A549 (cell line): ENCODE measurements at regions not wholly inside any gene's neighbourhood (a gene's known extent, or its start where the extent isn't known, plus 50 kb on each side); places are given as distances from the start of the nearest gene placed in this dataset.

Source experiments
- ATAC-seq, 2 experiments: fragments of 200-7000 bp in 1 of 2; fragments of >200 bp in 1 of 2; cut with Nextera tagmentation in 1 of 2; cut with Tn5 transposase in 1 of 2; 3 replicates each; pipeline versions ENCODE4 v1.8.0 to v1.9.1; 2018 to 2020; ENCODE audit warnings: mild to moderate bottlenecking in 1 of 2, moderate library complexity in 1 of 2
- CTCF ChIA-PET: fragments of 300-600 bp; sonication (Branson Sonifier 250); formaldehyde crosslinking; extraction: SDS; loops from one replicate; lab custom pipeline; 2021; ENCODE audit warnings: antibody characterized with exemption, inconsistent platforms; lab: Yijun Ruan, JAX
- POLR2A ChIA-PET: fragments of 350-600 bp; formaldehyde crosslinking; extraction: SDS; loops from one replicate; lab custom pipeline; 2021; ENCODE audit warnings: antibody characterized with exemption, inconsistent platforms; lab: Yijun Ruan, JAX
- DNase-seq, 2 experiments: peaks; one replicate each; pipeline versions ENCODE4 v3.0.0 to v3.0.0-alpha.2; 2011 to 2016; ENCODE audit warnings: low read depth in 1 of 2, low spot score in 1 of 2
- FAIRE-seq: peaks from 2 replicates; lab custom pipeline; 2011; peaks lifted over from hg19 to GRCh38; lab: Jason Lieb, UNC
- H3K27ac ChIP-seq, 2 experiments: fragments of >200 bp; sonication (Bioruptor Twin); formaldehyde crosslinking; 3 replicates each; pipeline ENCODE4 v1.5.1; 2016 to 2017
- H3K4me1 ChIP-seq: fragments of >200 bp; sonication (Bioruptor Twin); formaldehyde crosslinking; 3 replicates; pipeline ENCODE4 v1.6.1; 2016
- H3K4me2 ChIP-seq: fragments of >200 bp; sonication (Bioruptor Twin); formaldehyde crosslinking; 3 replicates; pipeline ENCODE4 v1.6.1; 2016
- H3K4me3 ChIP-seq: fragments of >200 bp; sonication (Bioruptor Twin); formaldehyde crosslinking; 3 replicates; pipeline ENCODE4 v1.5.1; 2016
- H3K9me3 ChIP-seq: fragments of >200 bp; sonication (Bioruptor Twin); formaldehyde crosslinking; 3 replicates; pipeline ENCODE4 v1.6.1; 2016
- CBX2 ChIP-seq: fragments of 200-600 bp; sonication (generic); IDR thresholded peaks from 2 replicates; pipeline ENCODE4 v1.6.1; 2016; ENCODE audit warnings: low read depth, mild to moderate bottlenecking, borderline replicate concordance
- CEBPB ChIP-seq, 2 experiments: fragments of >200 bp in 1 of 2; sonication (Bioruptor Twin) in 1 of 2; formaldehyde crosslinking in 1 of 2; IDR thresholded peaks; 2 replicates each; pipeline ENCODE4 v1.6.1; 2012 to 2016
- CHD4 ChIP-seq: fragments of 200-600 bp; sonication (generic); IDR thresholded peaks from 2 replicates; pipeline ENCODE4 v1.6.1; 2016; ENCODE audit warnings: antibody characterized with exemption, mild to moderate bottlenecking, borderline replicate concordance
- E2F6 ChIP-seq: IDR thresholded peaks from 2 replicates; pipeline ENCODE4 v1.6.1; 2012; ENCODE audit warnings: low read depth, borderline replicate concordance
- EP300 ChIP-seq, 2 experiments: fragments of >200 bp; sonication (Bioruptor Twin); formaldehyde crosslinking; IDR thresholded peaks; 2 replicates in 1 of 2; 3 replicates in 1 of 2; pipeline ENCODE4 v1.6.1; 2016 to 2017
- FOSL2 ChIP-seq, 2 experiments: fragments of 450-650 bp in 1 of 2; fragments of >200 bp in 1 of 2; sonication (Bioruptor Twin) in 1 of 2; formaldehyde crosslinking; IDR thresholded peaks; 2 replicates each; pipeline versions ENCODE4 v1.5.0 to v1.6.1; 2016 to 2020; ENCODE audit warnings: mild to moderate bottlenecking in 1 of 2, moderate library complexity in 1 of 2
- GATA3 ChIP-seq: IDR thresholded peaks from 2 replicates; pipeline ENCODE4 v1.6.1; 2012; ENCODE audit warnings: borderline replicate concordance
- HDAC2 ChIP-seq: fragments of 200-600 bp; sonication (generic); IDR thresholded peaks from 2 replicates; pipeline ENCODE4 v1.6.1; 2016
- HOXB13 ChIP-seq: fragments of 250-450 bp; sonication (Bioruptor Pico); IDR thresholded peaks from 2 replicates; pipeline ENCODE4 v1.5.0; 2020; ENCODE audit warnings: low read depth, mild to moderate bottlenecking, moderate library complexity
- HOXB5 ChIP-seq: fragments of 250-450 bp; sonication (Bioruptor Pico); IDR thresholded peaks from 2 replicates; pipeline ENCODE4 v1.5.0; 2020; ENCODE audit warnings: mild to moderate bottlenecking, moderate library complexity
- MYC ChIP-seq: IDR thresholded peaks from 2 replicates; pipeline ENCODE4 v1.6.1; 2012; ENCODE audit warnings: mild to moderate bottlenecking, inconsistent platforms, low read length, improper control_type of control experiment, borderline replicate concordance
- POLR2A ChIP-seq: IDR thresholded peaks from 2 replicates; pipeline ENCODE4 v1.6.1; 2012; ENCODE audit warnings: mild to moderate bottlenecking, low read length
- RCOR1 ChIP-seq: fragments of 150-350 bp; IDR thresholded peaks from 2 replicates; pipeline ENCODE4 v1.6.1; 2014; ENCODE audit warnings: antibody characterized with exemption, low read length, low read depth
- REST ChIP-seq: fragments of 200-600 bp; sonication (generic); IDR thresholded peaks from 2 replicates; pipeline ENCODE4 v1.6.1; 2016; ENCODE audit warnings: antibody characterized with exemption, mild to moderate bottlenecking, moderate library complexity
- RFX5 ChIP-seq: fragments of 450-650 bp; IDR thresholded peaks from 2 replicates; pipeline ENCODE4 v1.7.1; 2014; ENCODE audit warnings: antibody characterized with exemption, mild to moderate bottlenecking, moderate library complexity
- RNF2 ChIP-seq: fragments of 200-600 bp; sonication (generic); IDR thresholded peaks from 2 replicates; pipeline ENCODE4 v1.6.1; 2016; ENCODE audit warnings: low read depth, mild to moderate bottlenecking, antibody characterized with exemption, moderate library complexity, borderline replicate concordance
- SMC3 ChIP-seq: fragments of >200 bp; sonication (Bioruptor Twin); formaldehyde crosslinking; IDR thresholded peaks from 3 replicates; pipeline ENCODE4 v1.6.1; 2018; ENCODE audit warnings: inconsistent platforms
- USF2 ChIP-seq: fragments of 450-650 bp; IDR thresholded peaks from 2 replicates; pipeline ENCODE4 v1.6.1; 2014; ENCODE audit warnings: antibody characterized with exemption
- ZFP36 ChIP-seq: fragments of 450-650 bp; IDR thresholded peaks from 2 replicates; pipeline ENCODE4 v1.6.1; 2014; ENCODE audit warnings: borderline replicate concordance; ENCODE audit not compliant: partially characterized antibody
- ZNF302 ChIP-seq: fragments of 250-450 bp; sonication (Bioruptor Pico); IDR thresholded peaks from 2 replicates; pipeline ENCODE4 v1.9.0; 2021; ENCODE audit warnings: inconsistent platforms, mild to moderate bottlenecking, moderate library complexity
- ZSCAN20 ChIP-seq: fragments of 250-450 bp; sonication (Bioruptor Pico); IDR thresholded peaks from 2 replicates; pipeline ENCODE4 v1.8.0; 2022; ENCODE audit warnings: mild to moderate bottlenecking, moderate library complexity
- WGBS: methylation state at CpG from one replicate; pipeline ENCODE4 v1.1.6; 2017; ENCODE audit errors: missing lambda C conversion rate; 5-methylcytosine and 5-hydroxymethylcytosine counted together
- TF ChIP-seq, protein P1 (sequence below): fragments of >200 bp; sonication (Bioruptor Twin); formaldehyde crosslinking; IDR thresholded peaks from 3 replicates; pipeline ENCODE4 v1.6.1; 2016
- TF ChIP-seq, protein P2 (sequence below): fragments of 150-350 bp; IDR thresholded peaks from 2 replicates; pipeline ENCODE4 v1.6.1; 2014; ENCODE audit warnings: low read depth, mild to moderate bottlenecking, low read length
- TF ChIP-seq, protein P3 (sequence below): fragments of 250-450 bp; sonication (Bioruptor Pico); IDR thresholded peaks from 2 replicates; pipeline ENCODE4 v1.5.0; 2021; ENCODE audit warnings: mild to moderate bottlenecking, moderate library complexity, borderline replicate concordance

DNA sequence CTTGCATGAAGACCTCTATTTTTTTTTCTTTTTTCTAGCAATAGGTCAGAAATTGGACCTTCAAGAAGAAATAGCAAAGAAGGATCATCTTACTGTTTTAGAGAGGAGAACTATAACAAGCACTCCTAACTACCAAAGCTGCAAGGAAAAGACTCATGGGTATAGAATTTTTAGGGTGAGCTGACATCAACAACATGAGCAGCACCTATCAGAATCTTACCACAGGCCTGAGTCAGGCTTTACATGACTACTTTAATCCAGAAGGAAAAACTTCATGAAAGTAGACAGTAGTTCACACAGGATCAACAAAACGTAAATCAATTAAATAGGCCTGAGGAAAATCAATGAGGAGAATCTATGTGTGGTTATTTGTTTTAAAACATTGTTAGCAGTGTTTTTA is 130.5 kb downstream of the FAM76B start:
- WGBS, result 19% methylated on average over 1 of the region's 1 CpG
- TF ChIP-seq HDAC2 (no peak), ZNF302 (CRISPR knock-in tag) (no peak), ZSCAN20 (CRISPR knock-in tag) (no peak), GATA3 (no peak), FOSL2 (IDR thresholded peaks at IDR 0.05) (no peak), FOSL2 (CRISPR knock-in tag; IDR thresholded peaks at IDR 0.05) (no peak)
- TF ChIP-seq, protein P1, sequence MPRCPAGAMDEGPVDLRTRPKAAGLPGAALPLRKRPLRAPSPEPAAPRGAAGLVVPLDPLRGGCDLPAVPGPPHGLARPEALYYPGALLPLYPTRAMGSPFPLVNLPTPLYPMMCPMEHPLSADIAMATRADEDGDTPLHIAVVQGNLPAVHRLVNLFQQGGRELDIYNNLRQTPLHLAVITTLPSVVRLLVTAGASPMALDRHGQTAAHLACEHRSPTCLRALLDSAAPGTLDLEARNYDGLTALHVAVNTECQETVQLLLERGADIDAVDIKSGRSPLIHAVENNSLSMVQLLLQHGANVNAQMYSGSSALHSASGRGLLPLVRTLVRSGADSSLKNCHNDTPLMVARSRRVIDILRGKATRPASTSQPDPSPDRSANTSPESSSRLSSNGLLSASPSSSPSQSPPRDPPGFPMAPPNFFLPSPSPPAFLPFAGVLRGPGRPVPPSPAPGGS, result no peak

GRCh38 chr11:95655536-95655935 is 134.0 kb downstream of the FAM76B start:
- ChIA-PET POLR2A (no interaction called here), CTCF (no interaction called here)
- WGBS, result 13% methylated on average over 1 of the region's 1 CpG
- TF ChIP-seq, protein P2, sequence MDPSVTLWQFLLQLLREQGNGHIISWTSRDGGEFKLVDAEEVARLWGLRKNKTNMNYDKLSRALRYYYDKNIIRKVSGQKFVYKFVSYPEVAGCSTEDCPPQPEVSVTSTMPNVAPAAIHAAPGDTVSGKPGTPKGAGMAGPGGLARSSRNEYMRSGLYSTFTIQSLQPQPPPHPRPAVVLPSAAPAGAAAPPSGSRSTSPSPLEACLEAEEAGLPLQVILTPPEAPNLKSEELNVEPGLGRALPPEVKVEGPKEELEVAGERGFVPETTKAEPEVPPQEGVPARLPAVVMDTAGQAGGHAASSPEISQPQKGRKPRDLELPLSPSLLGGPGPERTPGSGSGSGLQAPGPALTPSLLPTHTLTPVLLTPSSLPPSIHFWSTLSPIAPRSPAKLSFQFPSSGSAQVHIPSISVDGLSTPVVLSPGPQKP, result no peak
- TF ChIP-seq EP300 (IDR thresholded peaks at IDR 0.05) (no peak), ZSCAN20 (CRISPR knock-in tag) (no peak), POLR2A (no peak), USF2 (no peak), E2F6 (no peak), SMC3 (no peak), RNF2 (no peak), CHD4 (no peak)
- ATAC-seq (no peak), FAIRE-seq (no peak), DNase-seq (no peak)
- H3K27ac ChIP-seq, result no peak overlapping the region
- H3K4me3 ChIP-seq, result no peak overlapping the region
- no peak overlapping the region for H3K4me2 ChIP-seq
- no peaks in the 10 kb centered on the region for H3K4me1 ChIP-seq
- H3K9me3 ChIP-seq, result no peaks in the 10 kb centered on the region

More for the DNA sequence above, 130.5 kb downstream of the FAM76B start:
- ChIA-PET POLR2A (no interaction called here), CTCF (no interaction called here)
- Histone ChIP-seq H3K4me2 (no peak overlapping the region), H3K4me1 (no peaks in the 10 kb centered on the region), H3K27ac (no peak overlapping the region), H3K9me3 (no peaks in the 10 kb centered on the region), H3K4me3 (no peak overlapping the region)
- FAIRE-seq (no peak), DNase-seq (no peak), ATAC-seq (no peak)

- no peak overlapping the region for H3K4me2 ChIP-seq
- ChIA-PET POLR2A (no interaction called here), CTCF (no interaction called here)
- no peak for FAIRE-seq
- 67% methylated on average over 1 of the region's 1 CpG for WGBS
- H3K4me1 ChIP-seq, result no peaks in the 10 kb centered on the region
- ATAC-seq, result no peak
- no peak overlapping the region for H3K4me3 ChIP-seq
- no peaks in the 10 kb centered on the region for H3K9me3 ChIP-seq
- no peak overlapping the region for H3K27ac ChIP-seq
- no peak for DNase-seq
- TF ChIP-seq ZFP36 (no peak), E2F6 (no peak), FOSL2 (IDR thresholded peaks at IDR 0.05) (no peak), FOSL2 (CRISPR knock-in tag; IDR thresholded peaks at IDR 0.05) (no peak), REST (no peak), RCOR1 (no peak), HOXB13 (CRISPR knock-in tag) (no peak), POLR2A (no peak), MYC (no peak), HOXB5 (no peak), CBX2 (no peak), ZSCAN20 (CRISPR knock-in tag) (no peak), CEBPB (IDR thresholded peaks at IDR 0.05) (no peak), RFX5 (no peak), HDAC2 (no peak)
- TF ChIP-seq, protein P3, sequence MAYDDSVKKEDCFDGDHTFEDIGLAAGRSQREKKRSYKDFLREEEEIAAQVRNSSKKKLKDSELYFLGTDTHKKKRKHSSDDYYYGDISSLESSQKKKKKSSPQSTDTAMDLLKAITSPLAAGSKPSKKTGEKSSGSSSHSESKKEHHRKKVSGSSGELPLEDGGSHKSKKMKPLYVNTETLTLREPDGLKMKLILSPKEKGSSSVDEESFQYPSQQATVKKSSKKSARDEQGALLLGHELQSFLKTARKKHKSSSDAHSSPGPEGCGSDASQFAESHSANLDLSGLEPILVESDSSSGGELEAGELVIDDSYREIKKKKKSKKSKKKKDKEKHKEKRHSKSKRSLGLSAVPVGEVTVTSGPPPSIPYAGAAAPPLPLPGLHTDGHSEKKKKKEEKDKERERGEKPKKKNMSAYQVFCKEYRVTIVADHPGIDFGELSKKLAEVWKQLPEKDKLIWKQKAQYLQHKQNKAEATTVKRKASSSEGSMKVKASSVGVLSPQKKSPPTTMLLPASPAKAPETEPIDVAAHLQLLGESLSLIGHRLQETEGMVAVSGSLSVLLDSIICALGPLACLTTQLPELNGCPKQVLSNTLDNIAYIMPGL (CRISPR knock-in tag), result no peak
Observed at GRCh38 chr11:95653680-95654079, 135.9 kb downstream of the FAM76B start.
